ENCODE measurements at regions not wholly inside any gene's neighbourhood (a gene's known extent, or its start where the extent isn't known, plus 50 kb on each side); places are given as distances from the start of the nearest gene placed in this dataset.
"Not testable (repeated sequence)": the region's sequence is repeated elsewhere in the genome, so short reads cannot be mapped to it uniquely, and the experiment has no call there.

DNA sequence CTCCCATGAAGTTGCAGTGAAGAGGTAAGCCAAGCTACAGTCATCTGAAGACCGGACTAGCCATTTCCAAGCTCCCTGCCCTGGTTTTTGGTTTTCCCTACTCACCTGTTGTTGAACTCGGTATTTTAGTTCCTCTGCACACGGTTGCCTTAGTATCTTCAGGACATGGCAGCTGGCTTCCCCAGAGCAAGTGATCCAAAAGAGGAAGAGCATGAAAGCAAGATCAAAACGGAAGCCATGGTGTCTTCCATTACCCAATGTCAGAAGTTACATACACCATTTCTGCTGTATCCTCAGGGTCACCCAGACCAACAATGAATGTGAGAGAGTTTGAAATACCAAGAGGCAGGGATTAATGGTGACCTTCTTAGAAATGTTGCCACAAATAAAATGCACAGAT lies 276.6 kb upstream of the CNR1 start:
- TF ChIP-seq EZH2 (IDR thresholded peaks at IDR 0.05), result no peak
- TF ChIP-seq FOXP2 (optimal IDR thresholded peaks at IDR 0.05; ENCODE audit: control extremely low read depth, extremely low read length, insufficient read depth), result no peak
- no peak for TF ChIP-seq POLR2AphosphoS5 (IDR thresholded peaks at IDR 0.05; ENCODE audit: borderline replicate concordance, low read depth, low read length)
- no peak for DNase-seq (ENCODE audit: low read depth, low spot score)
- H3K27ac ChIP-seq, result no peak overlapping the region
- H3K4me3 ChIP-seq, result no peak overlapping the region
- H3K9me3 ChIP-seq (ENCODE audit: low read depth, low read length), result no peaks in the 10 kb centered on the region
- H3K36me3 ChIP-seq (ENCODE audit: insufficient read depth, low read length), result no peaks in the 10 kb centered on the region
- H3K9ac ChIP-seq (ENCODE audit: insufficient read length), result no peak overlapping the region

DNA sequence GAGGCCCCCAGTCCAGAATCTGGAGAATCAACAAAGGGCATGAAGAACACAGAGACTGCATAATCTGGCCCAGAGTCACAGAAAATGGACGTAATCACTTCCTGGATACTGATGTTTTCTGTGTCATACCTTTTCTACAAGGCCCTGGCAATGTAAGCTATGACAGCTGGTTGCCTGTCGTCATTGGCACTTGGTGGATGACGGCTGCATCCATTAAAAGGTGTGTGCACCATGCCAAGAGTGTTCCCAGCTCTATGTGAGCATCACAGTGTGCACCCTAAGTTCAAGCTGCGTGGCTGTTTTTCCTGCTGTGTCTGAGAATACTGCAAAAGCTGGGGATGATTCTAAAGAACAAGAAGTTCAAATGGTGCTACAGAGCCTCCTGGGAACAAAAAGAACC lies 275.2 kb upstream of the CNR1 start:
- Histone ChIP-seq H3K9ac (ENCODE audit: insufficient read length) (no peak overlapping the region), H3K9me3 (ENCODE audit: low read depth, low read length) (no peaks in the 10 kb centered on the region), H3K4me3 (no peak overlapping the region), H3K27ac (no peak overlapping the region), H3K36me3 (ENCODE audit: insufficient read depth, low read length) (no peaks in the 10 kb centered on the region)
- TF ChIP-seq POLR2AphosphoS5 (IDR thresholded peaks at IDR 0.05; ENCODE audit: borderline replicate concordance, low read depth, low read length) (no peak), EZH2 (IDR thresholded peaks at IDR 0.05) (no peak), FOXP2 (optimal IDR thresholded peaks at IDR 0.05; ENCODE audit: control extremely low read depth, extremely low read length, insufficient read depth) (no peak)
- DNase-seq (ENCODE audit: low read depth, low spot score), result no peak

DNA sequence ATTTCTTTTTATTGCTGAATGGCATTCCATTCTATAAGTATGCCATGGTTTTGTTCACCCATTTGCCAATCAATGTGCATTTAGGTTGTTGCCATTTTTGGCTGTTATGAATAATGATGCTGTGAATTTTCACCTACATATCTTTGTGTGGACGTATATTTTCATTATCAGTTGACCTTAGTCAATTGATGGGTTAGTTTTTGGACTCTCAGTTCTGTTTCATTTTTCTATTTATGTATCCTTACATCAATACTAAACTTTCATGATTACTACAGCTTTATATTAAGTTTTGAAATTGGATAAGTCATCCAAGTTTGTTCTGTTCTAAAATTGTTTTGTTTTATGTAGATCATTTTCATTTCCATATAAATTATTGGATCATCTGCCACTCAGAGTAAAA lies 261.9 kb upstream of the CNR1 start:
- H3K4me3 ChIP-seq, result no peak overlapping the region
- no peak for DNase-seq (ENCODE audit: low read depth, low spot score)
- no peak for TF ChIP-seq FOXP2 (optimal IDR thresholded peaks at IDR 0.05; ENCODE audit: control extremely low read depth, extremely low read length, insufficient read depth)
- TF ChIP-seq POLR2AphosphoS5 (IDR thresholded peaks at IDR 0.05; ENCODE audit: borderline replicate concordance, low read depth, low read length), result no peak
- TF ChIP-seq EZH2 (IDR thresholded peaks at IDR 0.05), result no peak

DNA sequence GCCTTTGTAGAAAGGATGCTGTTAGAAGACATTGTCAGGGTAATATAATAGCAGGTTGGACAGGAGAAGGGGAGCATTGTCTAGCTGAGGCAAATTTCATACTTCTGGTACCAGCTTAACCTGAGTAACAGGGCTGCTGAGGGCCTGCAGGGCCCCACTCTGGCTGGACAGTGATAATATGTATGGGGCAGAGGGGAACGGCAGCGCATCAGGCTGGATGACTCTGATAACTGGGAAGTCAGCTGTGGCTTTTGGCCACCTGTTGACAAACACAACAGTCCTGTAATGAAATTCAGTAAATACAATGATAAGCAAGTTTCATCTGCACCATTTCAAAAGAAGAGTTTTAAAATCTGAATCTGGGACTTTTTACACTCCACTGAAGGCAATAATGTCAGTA lies 259.9 kb upstream of the CNR1 start:
- DNase-seq (ENCODE audit: low read depth, low spot score), result no peak
- TF ChIP-seq POLR2AphosphoS5 (IDR thresholded peaks at IDR 0.05; ENCODE audit: borderline replicate concordance, low read depth, low read length), result no peak
- TF ChIP-seq EZH2 (IDR thresholded peaks at IDR 0.05), result no peak
- TF ChIP-seq FOXP2 (optimal IDR thresholded peaks at IDR 0.05; ENCODE audit: control extremely low read depth, extremely low read length, insufficient read depth), result no peak
- Histone ChIP-seq H3K27ac (no peak overlapping the region), H3K9ac (ENCODE audit: insufficient read length) (no peak overlapping the region), H3K4me3 (no peak overlapping the region), H3K9me3 (ENCODE audit: low read depth, low read length) (no peaks in the 10 kb centered on the region), H3K36me3 (ENCODE audit: insufficient read depth, low read length) (no peaks in the 10 kb centered on the region)

More for the DNA sequence above, 261.9 kb upstream of the CNR1 start:
- Histone ChIP-seq H3K27ac (no peak overlapping the region), H3K36me3 (ENCODE audit: insufficient read depth, low read length) (no peaks in the 10 kb centered on the region), H3K9ac (ENCODE audit: insufficient read length) (no peak overlapping the region), H3K9me3 (ENCODE audit: low read depth, low read length) (no peaks in the 10 kb centered on the region)

DNA sequence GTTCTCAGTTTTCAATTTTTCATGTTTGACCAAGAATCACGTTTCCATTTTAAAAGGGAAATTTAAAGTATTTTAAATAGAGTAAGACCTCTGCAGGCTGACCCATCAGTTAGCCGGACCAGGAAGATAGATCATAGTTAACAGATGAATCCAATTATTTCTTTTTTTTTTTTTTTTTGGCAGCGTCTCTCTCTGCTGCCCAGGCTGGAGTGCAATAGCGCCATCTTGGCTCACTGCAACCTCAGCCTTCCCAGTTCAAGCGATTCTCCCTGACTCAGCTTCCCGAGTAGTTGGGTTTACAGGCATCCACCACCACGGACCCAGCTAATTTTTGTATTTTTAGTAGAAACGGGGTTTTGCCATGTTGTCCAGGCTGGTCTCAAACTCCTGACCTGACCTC lies 256.7 kb upstream of the CNR1 start:
- no peak for TF ChIP-seq EZH2 (IDR thresholded peaks at IDR 0.05)
- no peak for TF ChIP-seq FOXP2 (optimal IDR thresholded peaks at IDR 0.05; ENCODE audit: control extremely low read depth, extremely low read length, insufficient read depth)
- no peak for TF ChIP-seq POLR2AphosphoS5 (IDR thresholded peaks at IDR 0.05; ENCODE audit: borderline replicate concordance, low read depth, low read length)
- H3K9ac ChIP-seq (ENCODE audit: insufficient read length), result no peak overlapping the region

DNA sequence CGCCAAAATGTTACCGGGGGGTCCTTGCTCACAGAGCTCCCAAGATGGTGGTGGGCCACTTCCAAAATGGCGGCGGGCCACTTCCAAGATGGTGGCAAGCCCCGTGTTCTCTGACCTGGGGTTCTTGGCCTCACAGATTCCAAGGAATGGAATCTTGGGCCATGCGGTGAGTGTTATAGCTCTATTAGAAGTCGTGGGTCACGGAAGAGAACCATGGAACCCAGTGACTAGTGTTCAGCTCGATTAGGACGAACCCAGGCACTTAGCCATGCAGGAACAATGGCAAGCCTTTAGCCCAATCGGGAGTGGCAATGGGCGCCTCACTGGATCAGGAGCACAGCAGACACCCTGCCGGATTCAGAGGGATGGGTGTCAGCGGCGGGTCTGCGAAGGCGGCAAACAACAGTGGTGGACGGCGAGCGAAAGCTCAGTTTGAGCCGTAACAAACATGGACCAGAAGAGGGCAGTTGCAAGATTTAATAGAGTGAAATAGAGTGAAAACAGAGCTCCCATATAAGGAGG lies 254.9 kb upstream of the CNR1 start:
- H3K9me3 ChIP-seq (ENCODE audit: low read depth, low read length); DNase-seq (ENCODE audit: low read depth, low spot score); H3K36me3 ChIP-seq (ENCODE audit: insufficient read depth, low read length); H3K27ac ChIP-seq; H3K4me3 ChIP-seq; H3K9ac ChIP-seq (ENCODE audit: insufficient read length): not testable (repeated sequence)

More for the DNA sequence above, 256.7 kb upstream of the CNR1 start:
- H3K4me3 ChIP-seq, result no peak overlapping the region
- H3K9me3 ChIP-seq (ENCODE audit: low read depth, low read length), result no peaks in the 10 kb centered on the region
- DNase-seq (ENCODE audit: low read depth, low spot score), result no peak
- H3K27ac ChIP-seq, result no peak overlapping the region
- H3K36me3 ChIP-seq (ENCODE audit: insufficient read depth, low read length), result no peaks in the 10 kb centered on the region

DNA sequence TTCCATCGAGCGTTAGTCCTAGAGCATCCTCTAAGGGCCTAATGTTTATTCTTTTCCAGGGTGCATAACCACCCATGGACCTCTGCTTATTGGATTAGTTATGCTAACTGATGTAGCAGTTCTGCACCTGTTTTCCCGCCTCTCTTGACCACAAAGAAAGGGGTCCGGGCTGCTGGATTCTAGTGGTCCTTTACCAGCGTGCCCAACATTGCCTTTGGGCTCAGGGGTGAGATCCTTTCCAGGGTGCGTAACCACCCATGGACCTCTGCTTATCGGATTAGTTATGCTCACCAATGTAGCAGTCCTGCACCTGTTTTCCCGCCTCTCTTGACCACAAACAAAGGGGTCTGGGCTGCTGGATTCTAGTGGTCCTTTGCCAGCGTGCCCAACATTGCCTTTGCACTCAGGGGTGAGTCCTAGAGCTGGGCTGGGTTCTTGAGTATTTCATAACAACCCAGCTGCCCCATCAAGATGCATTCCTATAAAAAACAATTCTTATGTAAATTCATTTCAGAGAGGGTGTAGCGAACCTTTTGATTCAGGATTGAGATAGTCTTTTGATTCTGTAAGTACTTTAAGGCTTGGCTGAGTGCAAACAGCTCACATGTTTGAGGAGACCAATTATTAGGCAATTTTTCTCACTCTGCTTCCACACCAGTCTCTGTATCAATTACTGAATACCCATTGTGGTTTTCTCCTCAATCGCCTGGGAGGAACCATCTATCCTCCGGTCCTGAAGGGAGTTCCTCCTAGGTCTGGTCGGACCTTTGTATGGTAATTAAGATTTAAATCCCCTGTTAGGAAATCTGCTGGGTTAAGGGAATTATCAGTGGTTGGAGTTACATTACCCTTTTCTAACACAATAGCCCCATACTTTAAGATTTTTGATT lies 253.0 kb upstream of the CNR1 start:
- not testable (repeated sequence) for DNase-seq (ENCODE audit: low read depth, low spot score); H3K9ac ChIP-seq (ENCODE audit: insufficient read length); H3K27ac ChIP-seq; H3K4me3 ChIP-seq; H3K9me3 ChIP-seq (ENCODE audit: low read depth, low read length); H3K36me3 ChIP-seq (ENCODE audit: insufficient read depth, low read length)

DNA sequence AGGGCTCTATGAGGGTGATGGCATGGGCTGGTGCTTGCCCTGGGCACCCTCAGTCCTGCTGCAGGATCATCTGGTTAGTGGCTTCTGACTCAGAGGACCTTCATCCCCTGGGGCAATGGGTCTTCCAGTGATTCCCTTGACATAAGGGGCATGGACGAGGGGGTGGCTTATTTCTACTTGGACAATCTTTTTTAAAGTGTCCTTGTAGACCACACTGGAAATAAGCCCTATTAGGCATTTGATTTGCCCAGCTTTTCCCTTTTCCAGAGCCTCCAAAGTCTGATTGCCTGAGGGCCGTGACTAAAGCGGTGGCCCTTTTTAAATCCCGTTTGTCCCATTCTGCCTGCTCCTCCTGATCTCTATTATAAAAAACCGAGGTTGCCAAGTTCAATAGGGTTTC lies 251.2 kb upstream of the CNR1 start:
- H3K9me3 ChIP-seq (ENCODE audit: low read depth, low read length); H3K27ac ChIP-seq; H3K9ac ChIP-seq (ENCODE audit: insufficient read length); DNase-seq (ENCODE audit: low read depth, low spot score); H3K4me3 ChIP-seq; H3K36me3 ChIP-seq (ENCODE audit: insufficient read depth, low read length): not testable (repeated sequence)

DNA sequence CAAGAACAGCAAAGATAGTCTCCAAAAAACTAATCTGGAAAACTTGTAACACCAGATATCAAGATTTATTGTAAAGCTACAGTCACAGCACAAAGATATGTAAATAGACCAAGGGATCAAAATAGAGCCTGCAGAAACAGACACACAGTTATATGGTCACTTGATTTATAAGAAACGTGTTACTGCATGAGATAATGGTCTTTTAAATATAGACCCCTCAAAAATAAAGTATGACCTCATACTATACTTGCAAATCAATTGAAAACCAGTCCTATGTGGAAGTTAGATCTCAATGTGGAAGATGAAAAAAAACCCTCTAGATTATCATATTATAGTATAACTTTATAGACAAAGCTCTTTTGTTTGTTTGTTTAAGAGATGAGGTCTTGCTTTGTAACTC lies 247.3 kb upstream of the CNR1 start:
- Histone ChIP-seq H3K27ac (no peak overlapping the region), H3K4me3 (no peak overlapping the region), H3K9ac (ENCODE audit: insufficient read length) (no peak overlapping the region), H3K9me3 (ENCODE audit: low read depth, low read length) (no peaks in the 10 kb centered on the region), H3K36me3 (ENCODE audit: insufficient read depth, low read length) (no peaks in the 10 kb centered on the region)
- DNase-seq (ENCODE audit: low read depth, low spot score), result no peak
- TF ChIP-seq EZH2 (IDR thresholded peaks at IDR 0.05) (no peak), FOXP2 (optimal IDR thresholded peaks at IDR 0.05; ENCODE audit: control extremely low read depth, extremely low read length, insufficient read depth) (no peak), POLR2AphosphoS5 (IDR thresholded peaks at IDR 0.05; ENCODE audit: borderline replicate concordance, low read depth, low read length) (no peak)

DNA sequence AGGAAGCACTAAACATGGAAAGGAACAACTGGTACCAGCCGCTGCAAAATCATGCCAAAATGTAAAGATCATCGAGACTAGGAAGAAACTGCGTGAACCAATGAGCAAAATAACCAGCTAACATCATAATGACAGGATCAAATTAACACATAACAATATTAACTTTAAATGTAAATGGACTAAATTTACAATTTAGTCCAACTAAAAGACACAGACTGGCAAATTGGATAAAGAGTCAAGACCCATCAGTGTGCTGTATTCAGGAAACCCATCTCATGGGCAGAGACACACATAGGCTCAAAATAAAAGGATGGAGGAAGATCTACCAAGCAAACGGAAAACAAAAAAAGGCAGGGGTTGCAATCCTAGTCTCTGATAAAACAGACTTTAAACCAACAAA lies 242.2 kb upstream of the CNR1 start:
- H3K9me3 ChIP-seq (ENCODE audit: low read depth, low read length); H3K9ac ChIP-seq (ENCODE audit: insufficient read length); H3K4me3 ChIP-seq; DNase-seq (ENCODE audit: low read depth, low spot score); H3K27ac ChIP-seq; H3K36me3 ChIP-seq (ENCODE audit: insufficient read depth, low read length): not testable (repeated sequence)

DNA sequence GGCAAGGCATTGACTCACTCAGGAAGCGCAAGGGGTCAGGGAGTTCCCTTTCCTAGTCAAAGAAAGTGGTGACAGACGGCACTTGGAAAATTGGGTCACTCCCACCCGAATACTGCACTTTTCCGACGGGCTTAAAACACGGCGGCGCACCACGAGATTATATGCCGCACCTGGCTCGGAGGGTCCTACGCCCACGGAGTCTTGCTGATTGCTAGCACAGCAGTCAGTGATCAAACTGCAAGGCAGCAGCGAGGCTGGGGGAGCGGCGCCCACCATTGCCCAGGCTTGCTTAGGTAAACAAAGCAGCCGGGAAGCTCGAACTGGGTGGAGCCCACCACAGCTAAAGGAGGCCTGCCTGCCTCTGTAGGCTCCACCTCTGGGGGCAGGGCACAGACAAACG lies 240.5 kb upstream of the CNR1 start:
- not testable (repeated sequence) for H3K9me3 ChIP-seq (ENCODE audit: low read depth, low read length); DNase-seq (ENCODE audit: low read depth, low spot score); H3K36me3 ChIP-seq (ENCODE audit: insufficient read depth, low read length); H3K4me3 ChIP-seq; H3K27ac ChIP-seq; H3K9ac ChIP-seq (ENCODE audit: insufficient read length)
